ENCODE measurements at regions not wholly inside any gene's neighbourhood (a gene's known extent, or its start where the extent isn't known, plus 50 kb on each side); places are given as distances from the start of the nearest gene placed in this dataset.

DNA sequence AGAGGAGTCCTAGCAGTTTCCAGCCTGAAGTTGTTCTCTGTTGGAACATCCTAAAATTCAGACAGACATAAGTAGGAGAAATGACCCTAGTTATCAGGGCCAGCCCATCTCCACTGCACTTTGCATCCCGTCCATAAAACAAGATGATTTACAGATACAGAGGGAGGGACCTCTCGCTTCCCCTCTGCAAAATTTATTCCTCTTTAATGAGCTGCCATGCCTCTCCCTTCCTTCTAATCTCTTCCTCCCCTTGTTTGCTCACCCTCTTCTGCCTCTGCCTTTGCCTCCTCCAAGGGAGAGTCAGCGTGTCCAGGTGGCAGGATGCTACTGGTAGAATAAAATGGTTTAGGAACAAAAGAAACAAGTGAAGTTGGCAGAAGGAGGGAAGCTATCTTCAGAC lies 351.3 kb downstream of the SOX9 start:
- TF ChIP-seq GATA3 (IDR thresholded peaks at IDR 0.05; ENCODE audit: low read depth, low read length) (0 out of 2 replicates have a peak, but pooled peaks have one; percentile 33), GATA2 (IDR thresholded peaks at IDR 0.05; ENCODE audit: low read depth, low read length) (peak; percentile 47; the same call in 1 of the 2 replicates)
